HEK293T (cell line): ENCODE measurements at regions not wholly inside any gene's neighbourhood (a gene's known extent, or its start where the extent isn't known, plus 50 kb on each side); places are given as distances from the start of the nearest gene placed in this dataset.

ENCODE experiments used
- ARNT ChIP-seq: fragments of 450-650 bp; IDR thresholded peaks from 2 replicates; pipeline ENCODE4 v1.6.1; 2017; ENCODE audit warnings: mild to moderate bottlenecking
- CTBP1 ChIP-seq: fragments of 450-650 bp; IDR thresholded peaks from 2 replicates; pipeline ENCODE4 v1.6.1; 2016; ENCODE audit warnings: borderline replicate concordance
- ELF4 ChIP-seq: fragments of 450-650 bp; IDR thresholded peaks from 2 replicates; pipeline ENCODE4 v1.6.1; 2017; ENCODE audit warnings: antibody characterized with exemption
- FOXK2 ChIP-seq: fragments of 450-650 bp; IDR thresholded peaks from 2 replicates; pipeline ENCODE4 v1.6.1; 2016; ENCODE audit warnings: mild to moderate bottlenecking
- FOXM1 ChIP-seq: fragments of 450-650 bp; IDR thresholded peaks from 2 replicates; pipeline ENCODE4 v1.6.1; 2017; ENCODE audit warnings: mild to moderate bottlenecking, borderline replicate concordance
- HDGF ChIP-seq: fragments of 450-650 bp; IDR thresholded peaks from 2 replicates; pipeline ENCODE4 v1.6.1; 2017; ENCODE audit warnings: antibody characterized with exemption, borderline replicate concordance
- L3MBTL2 ChIP-seq: fragments of 450-650 bp; conservative IDR thresholded peaks from 2 replicates; pipeline ENCODE4 v1.6.1; 2016; ENCODE audit warnings: mild to moderate bottlenecking
- LEF1 ChIP-seq: fragments of 450-650 bp; IDR thresholded peaks from 2 replicates; pipeline ENCODE4 v1.6.1; 2017; ENCODE audit warnings: mild to moderate bottlenecking, borderline replicate concordance
- NFRKB ChIP-seq: fragments of 450-650 bp; IDR thresholded peaks from 2 replicates; pipeline ENCODE4 v1.6.1; 2016; ENCODE audit warnings: mild to moderate bottlenecking, moderate library complexity
- SUZ12 ChIP-seq: fragments of 450-650 bp; IDR thresholded peaks from 2 replicates; pipeline ENCODE4 v1.6.1; 2016; ENCODE audit warnings: mild to moderate bottlenecking
- TARDBP ChIP-seq: fragments of 450-650 bp; IDR thresholded peaks from 2 replicates; pipeline ENCODE4 v1.6.1; 2016
- ZNF384 ChIP-seq: fragments of 450-650 bp; IDR thresholded peaks from 2 replicates; pipeline ENCODE4 v1.6.1; 2016
- TF ChIP-seq, protein P1 (sequence below): fragments of 450-650 bp; IDR thresholded peaks from 2 replicates; pipeline ENCODE4 v1.6.1; 2016

DNA sequence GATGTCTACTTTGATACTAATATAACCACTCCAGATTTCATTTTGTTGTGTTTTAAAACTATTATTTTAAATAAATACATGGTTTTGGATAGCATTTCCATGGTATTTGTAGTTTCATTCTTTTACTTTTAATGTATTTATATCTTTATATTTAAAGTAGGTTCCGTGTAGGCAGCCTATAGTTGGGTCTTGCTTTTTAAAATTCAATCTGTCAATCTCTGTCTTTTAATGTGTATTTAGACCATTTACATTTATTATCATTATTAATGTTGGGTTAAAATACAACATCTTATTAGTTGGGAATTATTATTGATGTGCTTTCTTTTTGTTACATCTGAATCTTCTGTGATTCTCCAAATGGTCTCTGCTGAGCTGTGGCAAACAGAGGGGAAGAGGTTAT, 412.1 kb downstream of the NPIPA7 start:
- TF ChIP-seq LEF1 (no peak), ELF4 (no peak), L3MBTL2 (no peak), CTBP1 (no peak), TARDBP (no peak), HDGF (no peak), SUZ12 (no peak), FOXM1 (no peak), FOXK2 (no peak), ARNT (no peak), ZNF384 (no peak), NFRKB (no peak)
- TF ChIP-seq, protein P1, sequence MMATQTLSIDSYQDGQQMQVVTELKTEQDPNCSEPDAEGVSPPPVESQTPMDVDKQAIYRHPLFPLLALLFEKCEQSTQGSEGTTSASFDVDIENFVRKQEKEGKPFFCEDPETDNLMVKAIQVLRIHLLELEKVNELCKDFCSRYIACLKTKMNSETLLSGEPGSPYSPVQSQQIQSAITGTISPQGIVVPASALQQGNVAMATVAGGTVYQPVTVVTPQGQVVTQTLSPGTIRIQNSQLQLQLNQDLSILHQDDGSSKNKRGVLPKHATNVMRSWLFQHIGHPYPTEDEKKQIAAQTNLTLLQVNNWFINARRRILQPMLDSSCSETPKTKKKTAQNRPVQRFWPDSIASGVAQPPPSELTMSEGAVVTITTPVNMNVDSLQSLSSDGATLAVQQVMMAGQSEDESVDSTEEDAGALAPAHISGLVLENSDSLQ, result no peak
